CD4-positive, alpha-beta T cell (primary cell): ENCODE measurements at regions not wholly inside any gene's neighbourhood (a gene's known extent, or its start where the extent isn't known, plus 50 kb on each side); places are given as distances from the start of the nearest gene placed in this dataset.
"Not testable (repeated sequence)": the region's sequence is repeated elsewhere in the genome, so short reads cannot be mapped to it uniquely, and the experiment has no call there.

Source experiments
- ATAC-seq: fragments of 200-7000 bp; cut with Tn5 transposase; one replicate; pipeline ENCODE4 v1.10.0; 2022; ENCODE audit warnings: mild to moderate bottlenecking; ENCODE audit not compliant: poor library complexity
- CTCF ChIA-PET: fragments of 350-600 bp; sonication (Branson Sonifier 250); formaldehyde crosslinking; loops from one replicate; lab custom pipeline; 2021; ENCODE audit warnings: antibody characterized with exemption, inconsistent platforms; lab: Charles Lee
- POLR2A ChIA-PET: fragments of 350-600 bp; sonication (Branson Sonifier 250); formaldehyde crosslinking; loops from one replicate; lab custom pipeline; 2021; ENCODE audit warnings: antibody characterized with exemption, inconsistent platforms; lab: Charles Lee
- DNase-seq, 14 experiments: peaks; one replicate each; pipeline ENCODE4 v3.0.0-alpha.2; 2013 to 2020; ENCODE audit warnings: mixed read lengths in 2 of 14
- H3K27ac ChIP-seq, 2 donors: one replicate each; pipeline versions ENCODE4 v1.5.1 to v1.7.0; 2013; ENCODE audit warnings: low read length in 2 of 2, low read depth in 1 of 2, mild to moderate bottlenecking in 1 of 2
- H3K27me3 ChIP-seq, 2 experiments: 1 replicate in 1 of 2; 2 replicates in 1 of 2; pipeline versions ENCODE4 v1.6.1 to v1.7.0; 2013; ENCODE audit warnings: low read length in 2 of 2, control low read depth in 1 of 2, mild to moderate bottlenecking in 1 of 2, moderate library complexity in 1 of 2; ENCODE audit not compliant: insufficient read depth in 2 of 2, control insufficient read depth in 1 of 2
- H3K36me3 ChIP-seq: one replicate; pipeline ENCODE4 v1.6.1; 2013; ENCODE audit warnings: low read length, control low read depth; ENCODE audit not compliant: insufficient read depth
- H3K4me1 ChIP-seq: one replicate; pipeline ENCODE4 v1.6.1; 2013; ENCODE audit warnings: low read length, control low read depth; ENCODE audit not compliant: insufficient read depth
- H3K4me3 ChIP-seq: one replicate; pipeline ENCODE4 v1.5.1; 2013; ENCODE audit warnings: mild to moderate bottlenecking, low read length, moderate library complexity
- H3K9me3 ChIP-seq, 2 experiments: 1 replicate in 1 of 2; 2 replicates in 1 of 2; pipeline versions ENCODE4 v1.6.1 to v1.7.0; 2013; ENCODE audit warnings: low read length in 2 of 2, mild to moderate bottlenecking in 2 of 2, control low read depth in 1 of 2, moderate library complexity in 1 of 2; ENCODE audit not compliant: control insufficient read depth in 1 of 2, insufficient read depth in 1 of 2
- H3K27ac Mint-ChIP-seq: one replicate; pipeline ENCODE4 v1.8.0; 2020; ENCODE audit warnings: mixed read lengths
- H3K27me3 Mint-ChIP-seq: one replicate; pipeline ENCODE4 v1.8.0; 2021; ENCODE audit warnings: mixed read lengths
- H3K36me3 Mint-ChIP-seq: one replicate; pipeline ENCODE4 v1.8.0; 2021; ENCODE audit warnings: low read depth, mixed read lengths
- H3K4me1 Mint-ChIP-seq: one replicate; pipeline ENCODE4 v1.8.0; 2021; ENCODE audit warnings: low read depth, mixed read lengths
- H3K4me3 Mint-ChIP-seq: one replicate; pipeline ENCODE4 v1.8.0; 2020; ENCODE audit warnings: mild to moderate bottlenecking, mixed read lengths
- H3K9me3 Mint-ChIP-seq: one replicate; pipeline ENCODE4 v1.8.0; 2020; ENCODE audit warnings: mixed read lengths
- CTCF ChIP-seq: fragments of 200-600 bp; IDR thresholded peaks from one replicate; pipeline ENCODE4 v1.8.0; 2022; ENCODE audit warnings: antibody characterized with exemption, mild to moderate bottlenecking
- intact Hi-C, 2 experiments: fragments of 100-400 bp; cut with DNase I in 1 of 2; cut with micrococcal nuclease in 1 of 2; formaldehyde crosslinking; loops; one replicate each; pipeline versions ENCODE4 v1.15.1 to v1.9.0; 2023 to 2025; cut with DNase I, micrococcal nuclease

GRCh38 chr9:120306088-120306487 lies 273.9 kb downstream of the CDK5RAP2 start:
- ATAC-seq = no peak

GRCh38 chr9:120304896-120305295 lies 275.1 kb downstream of the CDK5RAP2 start:
- DNase-seq, intact Hi-C loops, H3K36me3 Mint-ChIP-seq, H3K4me3 Mint-ChIP-seq, H3K9me3 Mint-ChIP-seq, H3K9me3 ChIP-seq, H3K4me1 ChIP-seq, H3K27me3 Mint-ChIP-seq, H3K4me3 ChIP-seq, ATAC-seq, H3K36me3 ChIP-seq, POLR2A ChIA-PET, CTCF ChIA-PET, H3K27me3 ChIP-seq, H3K27ac ChIP-seq, H3K4me1 Mint-ChIP-seq, H3K27ac Mint-ChIP-seq: not testable (repeated sequence)

More at GRCh38 chr9:120306088-120306487, 273.9 kb downstream of the CDK5RAP2 start:
- no peaks in the 10 kb centered on the region for H3K9me3 Mint-ChIP-seq
- peaks cover 0 to 5% of the 10 kb centered on the region in 2 experiments for H3K27me3 ChIP-seq
- TF ChIP-seq CTCF = no peak
- ChIA-PET POLR2A (no interaction called here), CTCF (no interaction called here)
- no peak overlapping the region for H3K27ac Mint-ChIP-seq
- no peaks in the 10 kb centered on the region for H3K9me3 ChIP-seq
- H3K27ac ChIP-seq = no peak overlapping the region
- no peak overlapping the region for H3K4me3 Mint-ChIP-seq
- no peaks in the 10 kb centered on the region for H3K36me3 Mint-ChIP-seq
- H3K4me1 ChIP-seq = no peaks in the 10 kb centered on the region
- no peaks in the 10 kb centered on the region for H3K36me3 ChIP-seq
- DNase-seq = no peak
- peaks cover 9% of the 10 kb centered on the region for H3K27me3 Mint-ChIP-seq
- intact Hi-C loops = no loop called here
- H3K4me1 Mint-ChIP-seq = no peaks in the 10 kb centered on the region
- H3K4me3 ChIP-seq = no peak overlapping the region

DNA sequence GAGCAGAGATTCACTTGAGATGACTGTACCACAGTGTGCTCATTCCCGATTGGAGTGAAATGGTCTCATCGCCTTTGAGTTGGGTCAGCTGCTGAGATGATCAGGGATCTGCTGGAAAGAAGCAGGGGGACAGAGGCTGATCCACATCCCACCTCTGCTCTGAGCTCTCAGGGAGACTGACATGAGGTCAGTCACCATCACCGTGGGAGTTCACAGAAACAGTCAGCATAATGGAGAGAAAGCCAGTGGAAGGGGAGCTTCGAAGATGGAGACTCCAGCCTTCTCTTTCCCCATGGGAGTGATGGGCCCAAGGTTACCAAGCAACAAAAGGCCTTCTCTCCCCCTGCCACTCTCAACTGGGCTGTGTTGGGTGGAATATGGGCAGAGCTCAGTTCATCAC lies 276.4 kb downstream of the CDK5RAP2 start:
- no peaks in the 10 kb centered on the region for H3K4me1 Mint-ChIP-seq
- no peak for TF ChIP-seq CTCF
- peaks cover 9% of the 10 kb centered on the region for H3K27me3 Mint-ChIP-seq
- intact Hi-C loops = no loop called here
- POLR2A ChIA-PET = no interaction called here
- H3K27ac ChIP-seq = no peak overlapping the region
- no peaks in the 10 kb centered on the region for H3K9me3 ChIP-seq
- H3K4me3 ChIP-seq = no peak overlapping the region
- ATAC-seq (no peak), DNase-seq (no peak)
- H3K36me3 ChIP-seq = no peaks in the 10 kb centered on the region
- peaks cover 0 to 5% of the 10 kb centered on the region in 2 experiments for H3K27me3 ChIP-seq
- H3K27ac Mint-ChIP-seq = no peak overlapping the region
- no peaks in the 10 kb centered on the region for H3K9me3 Mint-ChIP-seq
- no peaks in the 10 kb centered on the region for H3K36me3 Mint-ChIP-seq
- CTCF ChIA-PET = no interaction called here
- H3K4me1 ChIP-seq = no peaks in the 10 kb centered on the region
- H3K4me3 Mint-ChIP-seq = no peak overlapping the region

DNA sequence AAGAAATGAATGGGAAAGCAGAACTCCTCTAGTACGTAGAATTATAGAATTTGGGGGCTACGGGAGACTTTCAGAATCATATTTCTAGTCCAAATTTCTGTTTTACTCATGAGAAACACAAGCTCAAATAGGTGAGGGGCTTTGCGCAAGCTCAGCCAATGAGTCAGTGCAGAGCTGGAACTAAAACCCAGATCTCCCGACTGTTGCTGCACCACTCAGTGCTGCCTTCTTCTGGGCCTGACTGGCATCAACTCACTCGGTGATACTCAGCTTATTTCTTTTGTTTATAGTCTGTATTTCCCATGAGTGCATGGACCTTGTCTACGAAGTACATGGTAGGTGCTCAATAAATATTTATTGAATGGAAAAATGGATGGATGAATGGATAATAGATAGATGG lies 280.2 kb downstream of the CDK5RAP2 start:
- DNase-seq = no peak
- Mint-ChIP-seq H3K9me3 (no peaks in the 10 kb centered on the region), H3K27ac (no peak overlapping the region), H3K36me3 (no peaks in the 10 kb centered on the region), H3K4me3 (no peak overlapping the region), H3K4me1 (no peaks in the 10 kb centered on the region), H3K27me3 (peaks cover 8% of the 10 kb centered on the region)
- H3K9me3 ChIP-seq = no peaks in the 10 kb centered on the region
- no peaks in the 10 kb centered on the region for H3K4me1 ChIP-seq
- no peaks in the 10 kb centered on the region for H3K36me3 ChIP-seq
- ATAC-seq = no peak
- CTCF ChIA-PET = no interaction called here
- TF ChIP-seq CTCF = no peak
- POLR2A ChIA-PET = no interaction called here
- no peaks in the 10 kb centered on the region for H3K27me3 ChIP-seq
- no peak overlapping the region for H3K4me3 ChIP-seq
- intact Hi-C loops = no loop called here
- H3K27ac ChIP-seq = no peak overlapping the region
